Psoas muscle (tissue), 7 donors: ENCODE measurements at regions not wholly inside any gene's neighbourhood (a gene's known extent, or its start where the extent isn't known, plus 50 kb on each side); places are given as distances from the start of the nearest gene placed in this dataset.
"Not testable (repeated sequence)": the region's sequence is repeated elsewhere in the genome, so short reads cannot be mapped to it uniquely, and the experiment has no call there.

Source experiments
- ATAC-seq, 4 donors: fragments of 200-7000 bp; cut with Tn5 transposase; one replicate each; pipeline ENCODE4 v1.9.1; 2020; ENCODE audit warnings: moderate library complexity in 3 of 4, mild to moderate bottlenecking in 2 of 4
- DNase-seq, 2 donors: peaks; one replicate each; pipeline ENCODE4 v3.0.0-alpha.2; 2020
- H3K27ac ChIP-seq: fragments of 200-600 bp; one replicate; pipeline ENCODE4 v1.8.0; 2022
- H3K27me3 ChIP-seq, 3 donors: fragments of 200-600 bp in 1 of 3; one replicate each; pipeline versions ENCODE4 v1.6.1 to v1.8.0; 2013 to 2022; ENCODE audit warnings: low read length in 2 of 3, mild to moderate bottlenecking in 2 of 3, moderate library complexity in 1 of 3; ENCODE audit not compliant: insufficient read depth in 3 of 3
- H3K36me3 ChIP-seq, 2 donors: fragments of 200-600 bp in 1 of 2; one replicate each; pipeline versions ENCODE4 v1.6.1 to v1.8.0; 2013 to 2022; ENCODE audit warnings: low read depth in 1 of 2, mild to moderate bottlenecking in 1 of 2, moderate library complexity in 1 of 2; ENCODE audit not compliant: insufficient read depth in 1 of 2
- H3K4me1 ChIP-seq: fragments of 200-600 bp; one replicate; pipeline ENCODE4 v1.8.0; 2022
- H3K4me3 ChIP-seq: fragments of 200-600 bp; one replicate; pipeline ENCODE4 v1.8.0; 2022; ENCODE audit warnings: mild to moderate bottlenecking
- H3K9me3 ChIP-seq: fragments of 200-600 bp; one replicate; pipeline ENCODE4 v1.8.0; 2022
- CTCF ChIP-seq: fragments of 200-600 bp; IDR thresholded peaks from one replicate; pipeline ENCODE4 v1.8.0; 2022; ENCODE audit warnings: antibody characterized with exemption
- WGBS, 3 donors: extraction: QIAGEN DNeasy Blood & Tissue Kit; methylation state at CpG; one replicate each; pipeline versions ENCODE4 v1.1.6 to v1.1.7; 2013; 5-methylcytosine and 5-hydroxymethylcytosine counted together
- intact Hi-C, 2 donors: fragments of 100-400 bp; cut with DNase I; formaldehyde crosslinking; loops; one replicate each; pipeline versions ENCODE4 v1.11.0 to v1.14.2; 2022
- donor health status: healthy with polysubstance abuse.
- donor health status: DM: no; HTN: no; CAD: no; lungs with moderate emphysema.
- donor health status: Bipolar disorder and iron deficiency.
- donor health status: healthy.
- donor health status: DM: yes; HTN: yes; CAD: no.
- donor health status: DM: no; HTN: no; CAD: no.
- donor health status: DM: yes; HTN: yes; CAD: no.

GRCh38 chr2:220373878-220374277, 746.4 kb downstream of the SLC4A3 start:
- no peaks in the 10 kb centered on the region for H3K9me3 ChIP-seq
- intact Hi-C loops, result no loop called here
- H3K36me3 ChIP-seq, result no peaks in the 10 kb centered on the region
- ATAC-seq (no peak), DNase-seq (no peak)
- no peak overlapping the region for H3K4me3 ChIP-seq
- H3K27me3 ChIP-seq, result peaks cover 0 to 3% (median 0%) of the 10 kb centered on the region in 3 donors
- no peak for TF ChIP-seq CTCF
- H3K4me1 ChIP-seq, result no peaks in the 10 kb centered on the region
- WGBS, 3 donors, result 35 to 46% (median 44%) methylated on average over 2 of the region's 2 CpGs
- no peak overlapping the region for H3K27ac ChIP-seq

- Histone ChIP-seq H3K27me3 (peaks cover 0 to 3% (median 0%) of the 10 kb centered on the region in 3 donors), H3K9me3 (peaks cover 2% of the 10 kb centered on the region), H3K4me1 (no peaks in the 10 kb centered on the region), H3K4me3 (no peak overlapping the region), H3K36me3 (no peaks in the 10 kb centered on the region), H3K27ac (no peak overlapping the region)
- ATAC-seq, result no peak
- DNase-seq, result no peak
- 27 to 56% (median 28%) methylated on average over 2 of the region's 2 CpGs for WGBS, 3 donors
- no peak for TF ChIP-seq CTCF
- intact Hi-C loops, result no loop called here
Measured at GRCh38 chr2:220374282-220374681, 746.9 kb downstream of the SLC4A3 start.

DNA sequence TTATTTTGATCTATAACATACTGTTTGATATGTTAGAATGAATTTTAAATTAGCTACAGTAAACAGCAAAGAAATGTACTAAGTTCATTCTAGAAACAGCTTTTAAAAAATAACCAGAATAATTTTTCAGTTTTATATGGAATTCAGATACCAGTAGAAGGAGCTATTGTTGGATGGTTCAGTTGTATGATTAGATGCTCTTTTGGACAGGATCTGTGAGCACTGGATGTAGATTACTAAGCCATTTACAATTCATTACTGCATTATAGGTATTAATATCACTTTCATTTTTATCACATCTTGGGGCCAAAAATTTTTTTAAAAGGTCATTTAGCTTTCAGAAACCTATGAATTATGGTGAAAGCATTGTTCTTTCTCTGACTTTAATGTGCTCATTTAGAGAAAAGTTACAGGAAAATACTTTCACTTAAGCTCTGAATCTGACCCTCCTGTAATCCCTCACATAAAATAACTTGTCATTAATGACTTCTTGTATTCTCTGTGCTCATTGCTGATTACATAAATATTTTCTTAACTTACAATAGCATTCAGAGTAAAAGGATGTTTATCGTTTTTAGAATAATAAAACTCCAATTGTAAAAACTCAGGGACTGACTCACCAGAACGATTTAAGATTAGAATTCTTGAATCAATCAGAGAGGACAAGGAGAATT, 750.2 kb downstream of the SLC4A3 start:
- ATAC-seq, result no peak
- H3K27me3 ChIP-seq, result no peaks in the 10 kb centered on the region
- intact Hi-C loops, result no loop called here
- no peak overlapping the region for H3K4me3 ChIP-seq
- no peak overlapping the region for H3K27ac ChIP-seq
- H3K4me1 ChIP-seq, result no peaks in the 10 kb centered on the region
- TF ChIP-seq CTCF, result no peak
- peaks cover 15% of the 10 kb centered on the region for H3K9me3 ChIP-seq
- H3K36me3 ChIP-seq, result no peaks in the 10 kb centered on the region
- no peak for DNase-seq
- WGBS, 3 donors, result 60 to 74% (median 64%) methylated on average over 2 of the region's 2 CpGs

- WGBS, 3 donors, result 84 to 94% (median 88%) methylated on average over 8 of the region's 8 CpGs
- H3K4me1 ChIP-seq, H3K27me3 ChIP-seq, H3K9me3 ChIP-seq, H3K27ac ChIP-seq, H3K36me3 ChIP-seq, DNase-seq, ATAC-seq, intact Hi-C loops, H3K4me3 ChIP-seq: not testable (repeated sequence)
Measured at GRCh38 chr2:220387758-220388157, 760.3 kb downstream of the SLC4A3 start.

DNA sequence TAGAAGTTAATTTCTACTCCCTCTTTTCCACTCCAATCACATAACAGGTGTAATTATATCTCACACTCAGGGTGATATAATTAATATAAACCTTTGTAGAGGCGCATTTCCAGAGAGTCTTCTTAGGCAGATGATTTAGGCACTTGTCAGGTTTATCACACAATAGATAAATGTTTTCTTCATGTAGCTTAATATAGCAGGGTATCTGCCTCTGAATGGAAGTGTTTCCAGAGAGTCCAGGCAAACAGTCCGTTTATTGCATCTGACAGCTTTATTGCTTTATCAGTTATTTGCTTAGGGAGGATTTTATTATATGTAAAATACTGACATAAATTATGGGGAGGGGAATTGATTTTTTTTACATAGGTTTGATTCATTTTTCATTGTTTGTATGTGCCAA, 766.3 kb downstream of the SLC4A3 start:
- H3K27me3 ChIP-seq, result no peaks in the 10 kb centered on the region
- WGBS, 3 donors, result 86 to 91% (median 91%) methylated on average over 2 of the region's 2 CpGs
- no peak overlapping the region for H3K4me3 ChIP-seq
- no peaks in the 10 kb centered on the region for H3K9me3 ChIP-seq
- H3K27ac ChIP-seq, result no peak overlapping the region
- no peaks in the 10 kb centered on the region for H3K36me3 ChIP-seq
- TF ChIP-seq CTCF, result no peak
- intact Hi-C loops, result no loop called here
- ATAC-seq (no peak), DNase-seq (no peak)
- H3K4me1 ChIP-seq, result no peaks in the 10 kb centered on the region
